ENCODE measurements at regions not wholly inside any gene's neighbourhood (a gene's known extent, or its start where the extent isn't known, plus 50 kb on each side); places are given as distances from the start of the nearest gene placed in this dataset.

DNA sequence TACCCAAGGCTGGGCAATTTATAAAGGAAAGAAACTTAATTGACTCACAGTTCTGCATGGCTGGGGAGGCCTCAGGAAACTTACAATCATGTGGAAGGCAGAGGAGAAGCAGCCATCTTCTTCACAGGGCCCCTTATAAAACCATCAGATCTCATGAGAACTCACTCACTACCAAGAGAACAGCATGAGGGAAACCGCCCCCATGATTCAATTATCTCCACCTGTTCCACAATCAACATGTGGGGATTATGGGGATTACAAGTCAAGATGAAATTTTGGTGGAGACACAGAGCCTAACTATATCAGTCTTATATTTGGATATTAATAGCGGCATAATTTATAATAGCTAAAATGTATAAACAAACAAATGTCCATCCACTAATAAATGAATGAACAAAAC lies 1123.7 kb upstream of the NCAM2 start:
- no peak for ATAC-seq (ENCODE audit: insufficient number of reproducible peaks, low FRiP score, low read depth)

DNA sequence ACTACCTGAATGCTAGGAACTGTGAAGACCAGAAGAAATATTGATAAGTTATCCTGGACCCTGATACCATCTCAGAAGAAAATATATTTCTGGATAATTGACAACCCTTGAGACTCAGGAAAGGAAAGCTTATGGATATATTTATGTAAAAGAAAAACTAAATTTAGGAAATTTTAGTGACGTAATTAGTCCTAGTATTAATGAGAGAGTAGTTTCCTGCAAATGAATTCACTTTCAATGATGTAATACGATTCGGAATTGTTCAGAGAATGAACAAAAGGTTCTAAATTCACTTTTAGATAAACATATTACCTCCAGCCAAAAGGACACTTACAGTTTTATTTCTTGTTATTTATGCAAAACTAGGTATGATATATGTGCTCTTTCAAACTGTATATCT lies 1120.1 kb upstream of the NCAM2 start:
- no peaks in the 10 kb centered on the region for H3K27me3 ChIP-seq (replicated peaks; ENCODE audit: insufficient read depth)
- no peaks in the 10 kb centered on the region for H3K9me3 ChIP-seq
- TF ChIP-seq, protein P1, sequence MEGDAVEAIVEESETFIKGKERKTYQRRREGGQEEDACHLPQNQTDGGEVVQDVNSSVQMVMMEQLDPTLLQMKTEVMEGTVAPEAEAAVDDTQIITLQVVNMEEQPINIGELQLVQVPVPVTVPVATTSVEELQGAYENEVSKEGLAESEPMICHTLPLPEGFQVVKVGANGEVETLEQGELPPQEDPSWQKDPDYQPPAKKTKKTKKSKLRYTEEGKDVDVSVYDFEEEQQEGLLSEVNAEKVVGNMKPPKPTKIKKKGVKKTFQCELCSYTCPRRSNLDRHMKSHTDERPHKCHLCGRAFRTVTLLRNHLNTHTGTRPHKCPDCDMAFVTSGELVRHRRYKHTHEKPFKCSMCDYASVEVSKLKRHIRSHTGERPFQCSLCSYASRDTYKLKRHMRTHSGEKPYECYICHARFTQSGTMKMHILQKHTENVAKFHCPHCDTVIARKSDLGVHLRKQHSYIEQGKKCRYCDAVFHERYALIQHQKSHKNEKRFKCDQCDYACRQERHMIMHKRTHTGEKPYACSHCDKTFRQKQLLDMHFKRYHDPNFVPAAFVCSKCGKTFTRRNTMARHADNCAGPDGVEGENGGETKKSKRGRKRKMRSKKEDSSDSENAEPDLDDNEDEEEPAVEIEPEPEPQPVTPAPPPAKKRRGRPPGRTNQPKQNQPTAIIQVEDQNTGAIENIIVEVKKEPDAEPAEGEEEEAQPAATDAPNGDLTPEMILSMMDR (IDR thresholded peaks at IDR 0.05), result no peak
- no peaks in the 10 kb centered on the region for H3K36me3 ChIP-seq
- H3K4me1 ChIP-seq (ENCODE audit: control insufficient read depth in 1 of 2, low read depth in 2 of 2), result no peaks in the 10 kb centered on the region
- H3K27ac ChIP-seq, result no peak overlapping the region
- no peak overlapping the region for H3K4me3 ChIP-seq
- ATAC-seq (ENCODE audit: insufficient number of reproducible peaks, low FRiP score, low read depth), result no peak
- DNase-seq (ENCODE audit: low spot score), result no peak

More for the DNA sequence above, 1123.7 kb upstream of the NCAM2 start:
- Histone ChIP-seq H3K9me3 (no peaks in the 10 kb centered on the region), H3K36me3 (no peaks in the 10 kb centered on the region), H3K27ac (no peak overlapping the region), H3K4me1 (ENCODE audit: control insufficient read depth in 1 of 2, low read depth in 2 of 2) (no peaks in the 10 kb centered on the region), H3K4me3 (no peak overlapping the region), H3K27me3 (replicated peaks; ENCODE audit: insufficient read depth) (no peaks in the 10 kb centered on the region)
- DNase-seq (ENCODE audit: low spot score), result no peak
- TF ChIP-seq, protein P1 (IDR thresholded peaks at IDR 0.05), result no peak

DNA sequence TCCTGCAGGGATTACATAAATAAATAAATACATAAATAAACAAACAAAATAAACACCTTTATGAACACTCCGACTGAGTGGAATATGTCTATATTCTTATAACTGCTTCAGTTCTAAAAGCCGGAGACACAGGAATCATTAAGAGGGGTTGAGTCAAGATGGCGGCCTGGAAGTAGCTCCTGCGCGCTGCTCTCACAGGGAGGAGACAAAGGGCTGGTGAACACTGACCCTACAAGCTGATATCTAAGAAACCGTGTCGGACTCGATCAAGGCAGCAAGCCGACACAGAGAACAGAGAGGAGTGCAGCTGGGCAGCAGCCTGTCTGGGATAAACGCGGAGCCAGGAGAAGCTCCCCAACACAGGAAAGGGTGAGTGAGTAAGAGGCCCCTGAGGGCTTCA lies 1098.6 kb upstream of the NCAM2 start:
- Histone ChIP-seq H3K27ac (no peak overlapping the region), H3K4me3 (no peak overlapping the region), H3K36me3 (no peaks in the 10 kb centered on the region), H3K4me1 (ENCODE audit: control insufficient read depth in 1 of 2, low read depth in 2 of 2) (no peaks in the 10 kb centered on the region), H3K27me3 (replicated peaks; ENCODE audit: insufficient read depth) (no peaks in the 10 kb centered on the region), H3K9me3 (no peaks in the 10 kb centered on the region)
- DNase-seq (ENCODE audit: low spot score) (no peak), ATAC-seq (ENCODE audit: insufficient number of reproducible peaks, low FRiP score, low read depth) (no peak)
- TF ChIP-seq, protein P1 (IDR thresholded peaks at IDR 0.05), result no peak

DNA sequence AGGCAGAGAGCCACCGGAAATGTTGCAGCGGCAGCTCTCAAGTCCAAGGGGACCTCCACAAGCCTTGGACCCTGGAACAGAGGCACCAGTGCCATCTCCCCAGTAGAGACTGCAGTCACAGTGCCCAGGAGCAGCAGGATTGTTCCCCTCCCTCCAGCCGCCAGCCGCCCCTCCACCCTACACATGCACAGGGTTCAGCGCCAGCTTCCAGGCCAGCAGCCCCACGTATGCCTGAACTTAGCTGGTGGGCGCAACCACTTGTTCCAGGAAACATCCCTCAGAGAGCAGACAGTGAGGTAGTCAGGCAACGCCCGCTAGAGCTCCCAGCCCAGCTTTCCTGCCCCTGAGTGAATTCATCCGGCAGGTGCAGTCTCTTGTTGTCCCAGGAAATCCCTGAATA lies 1098.1 kb upstream of the NCAM2 start:
- TF ChIP-seq, protein P1 (IDR thresholded peaks at IDR 0.05), result no peak
- Histone ChIP-seq H3K9me3 (no peaks in the 10 kb centered on the region), H3K27me3 (replicated peaks; ENCODE audit: insufficient read depth) (no peaks in the 10 kb centered on the region), H3K4me3 (no peak overlapping the region), H3K4me1 (ENCODE audit: control insufficient read depth in 1 of 2, low read depth in 2 of 2) (no peaks in the 10 kb centered on the region), H3K27ac (no peak overlapping the region), H3K36me3 (no peaks in the 10 kb centered on the region)
- ATAC-seq (ENCODE audit: insufficient number of reproducible peaks, low FRiP score, low read depth), result no peak
- no peak for DNase-seq (ENCODE audit: low spot score)

DNA sequence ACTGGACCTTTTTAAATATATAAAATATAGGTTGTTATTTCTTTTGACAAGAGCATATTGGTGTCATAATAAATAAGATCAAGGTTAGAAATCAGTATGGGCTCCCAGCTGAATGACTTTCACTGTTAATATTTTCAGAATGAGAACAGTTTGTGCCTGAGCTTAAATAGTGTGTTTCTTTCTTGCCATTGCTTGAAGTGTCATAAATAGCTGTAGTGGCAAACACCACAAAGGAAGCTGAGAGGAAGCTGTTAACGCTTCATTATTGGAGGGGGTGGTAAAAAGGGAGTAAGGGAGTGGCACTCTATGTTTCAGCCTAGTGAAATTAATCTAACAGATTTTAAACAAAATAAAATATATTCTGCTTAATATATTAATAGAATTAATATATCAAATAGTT lies 1089.8 kb upstream of the NCAM2 start:
- TF ChIP-seq, protein P1 (IDR thresholded peaks at IDR 0.05), result no peak
- DNase-seq (ENCODE audit: low spot score) (no peak), ATAC-seq (ENCODE audit: insufficient number of reproducible peaks, low FRiP score, low read depth) (no peak)
- Histone ChIP-seq H3K27me3 (replicated peaks; ENCODE audit: insufficient read depth) (no peaks in the 10 kb centered on the region), H3K36me3 (no peaks in the 10 kb centered on the region), H3K27ac (no peak overlapping the region), H3K4me3 (no peak overlapping the region), H3K9me3 (no peaks in the 10 kb centered on the region), H3K4me1 (ENCODE audit: control insufficient read depth in 1 of 2, low read depth in 2 of 2) (no peaks in the 10 kb centered on the region)
